Astrocyte (in vitro differentiated cells and primary cell): ENCODE measurements at regions not wholly inside any gene's neighbourhood (a gene's known extent, or its start where the extent isn't known, plus 50 kb on each side); places are given as distances from the start of the nearest gene placed in this dataset.
"Not testable (repeated sequence)": the region's sequence is repeated elsewhere in the genome, so short reads cannot be mapped to it uniquely, and the experiment has no call there.

ENCODE experiments used
- EZH2 ChIP-seq: IDR thresholded peaks from 2 replicates; pipeline ENCODE4 v1.6.1; 2012; ENCODE audit warnings: mild to moderate bottlenecking, low read length, inconsistent platforms; ENCODE audit not compliant: insufficient read depth
- TF ChIP-seq, protein P1 (sequence below): IDR thresholded peaks from 2 replicates; pipeline ENCODE4 v1.5.1; 2011; ENCODE audit warnings: low read depth, mild to moderate bottlenecking, inconsistent platforms, low read length, moderate library complexity; ENCODE audit not compliant: insufficient read depth

DNA sequence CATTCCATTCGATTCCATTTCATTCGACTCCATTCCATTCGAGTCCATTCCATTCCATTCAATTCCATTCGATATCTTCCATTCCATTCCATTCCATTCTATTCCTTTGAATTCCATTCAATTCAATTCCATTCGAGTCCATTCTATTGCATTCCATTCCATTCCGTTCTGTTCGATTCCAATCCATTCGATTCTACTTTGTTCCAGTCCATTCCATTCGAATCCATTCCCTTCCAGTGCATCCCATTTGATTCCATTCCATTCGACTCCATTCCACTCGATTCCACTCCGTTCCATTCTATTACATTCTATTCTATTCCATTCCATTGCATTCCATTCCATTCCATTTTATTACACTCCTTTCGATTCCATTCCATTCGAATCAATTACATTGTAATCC, 2588.5 kb upstream of the TPTE start:
- TF ChIP-seq, protein P1, sequence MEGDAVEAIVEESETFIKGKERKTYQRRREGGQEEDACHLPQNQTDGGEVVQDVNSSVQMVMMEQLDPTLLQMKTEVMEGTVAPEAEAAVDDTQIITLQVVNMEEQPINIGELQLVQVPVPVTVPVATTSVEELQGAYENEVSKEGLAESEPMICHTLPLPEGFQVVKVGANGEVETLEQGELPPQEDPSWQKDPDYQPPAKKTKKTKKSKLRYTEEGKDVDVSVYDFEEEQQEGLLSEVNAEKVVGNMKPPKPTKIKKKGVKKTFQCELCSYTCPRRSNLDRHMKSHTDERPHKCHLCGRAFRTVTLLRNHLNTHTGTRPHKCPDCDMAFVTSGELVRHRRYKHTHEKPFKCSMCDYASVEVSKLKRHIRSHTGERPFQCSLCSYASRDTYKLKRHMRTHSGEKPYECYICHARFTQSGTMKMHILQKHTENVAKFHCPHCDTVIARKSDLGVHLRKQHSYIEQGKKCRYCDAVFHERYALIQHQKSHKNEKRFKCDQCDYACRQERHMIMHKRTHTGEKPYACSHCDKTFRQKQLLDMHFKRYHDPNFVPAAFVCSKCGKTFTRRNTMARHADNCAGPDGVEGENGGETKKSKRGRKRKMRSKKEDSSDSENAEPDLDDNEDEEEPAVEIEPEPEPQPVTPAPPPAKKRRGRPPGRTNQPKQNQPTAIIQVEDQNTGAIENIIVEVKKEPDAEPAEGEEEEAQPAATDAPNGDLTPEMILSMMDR, result not testable (repeated sequence)
- TF ChIP-seq EZH2, result not testable (repeated sequence)
